ENCODE measurements at regions not wholly inside any gene's neighbourhood (a gene's known extent, or its start where the extent isn't known, plus 50 kb on each side); places are given as distances from the start of the nearest gene placed in this dataset.

DNA sequence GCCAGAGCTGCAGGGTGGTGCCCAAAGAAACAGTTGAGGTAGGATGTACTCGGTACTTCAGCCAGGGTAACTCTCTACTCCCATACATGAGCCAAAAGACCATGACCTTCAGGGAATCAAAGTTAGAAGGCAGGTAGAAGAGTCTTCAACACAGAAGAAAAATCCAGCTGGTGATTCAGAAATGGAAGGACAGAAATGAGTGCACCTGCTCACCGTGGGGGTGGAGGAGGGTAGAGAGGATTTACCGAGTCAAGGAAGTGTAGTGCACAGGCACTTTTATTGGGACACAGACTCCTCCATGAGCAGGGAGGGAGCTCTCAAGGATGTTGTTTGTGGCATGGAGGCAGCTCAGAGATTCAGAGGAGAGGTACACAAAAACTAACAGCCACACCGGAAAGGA, 330.3 kb upstream of the PRDM1 start:
- DNase-seq = no peak

- DNase-seq = no peak
Measured at GRCh38 chr6:105753620-105754211, 332.4 kb upstream of the PRDM1 start.

GRCh38 chr6:105753207-105753606, 332.9 kb upstream of the PRDM1 start:
- no peak for DNase-seq

DNA sequence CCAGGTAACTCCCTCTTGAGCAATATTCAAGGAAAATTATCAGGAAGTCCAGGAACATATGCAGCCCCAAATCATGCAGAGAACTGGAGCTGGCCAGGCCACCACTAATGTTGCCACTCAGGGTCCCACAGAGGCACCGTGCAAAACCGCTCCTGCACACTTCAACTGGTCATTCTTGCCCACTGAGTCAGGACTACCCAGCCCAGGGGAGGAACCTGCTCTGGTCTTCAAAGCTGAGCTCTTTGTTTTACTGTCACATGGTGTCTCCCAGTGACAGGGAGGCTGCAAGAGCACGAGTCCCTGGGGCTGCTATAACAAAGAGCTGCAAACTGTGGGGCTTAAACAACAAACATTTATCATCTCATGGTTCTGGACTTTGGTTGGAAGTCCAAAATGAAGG, 336.0 kb upstream of the PRDM1 start:
- no peak for DNase-seq

- no peak for DNase-seq
Measured at GRCh38 chr6:105748737-105749161, 337.4 kb upstream of the PRDM1 start.

DNA sequence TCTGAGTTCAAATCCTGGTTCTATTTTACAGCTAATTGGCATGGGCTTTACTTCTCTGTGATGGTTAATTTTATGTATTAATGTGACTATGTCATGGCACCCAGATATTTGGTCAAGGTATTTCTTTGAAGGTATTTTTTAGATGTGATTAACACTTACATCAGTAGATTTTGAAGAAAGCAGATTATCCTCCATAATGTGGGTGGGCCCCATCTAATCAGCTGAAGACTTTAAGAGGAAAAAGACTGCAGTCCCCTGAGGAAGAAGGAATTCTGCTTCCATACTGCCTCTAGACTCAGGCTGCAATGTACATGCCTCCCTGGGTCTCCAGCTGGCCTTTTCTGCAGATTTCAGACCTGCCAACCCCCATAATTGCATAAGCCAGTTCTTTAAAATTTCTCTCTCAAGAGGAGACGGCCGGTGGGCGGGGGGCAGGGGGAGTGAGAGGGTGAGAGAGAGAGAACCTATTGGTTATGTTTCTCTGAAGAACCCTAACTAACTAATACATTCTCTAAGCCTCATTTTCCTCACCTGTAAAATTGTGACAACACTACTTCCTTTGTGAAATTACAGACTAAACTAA, 338.2 kb upstream of the PRDM1 start:
- DNase-seq = no peak

- no peak for DNase-seq
Measured at GRCh38 chr6:105746509-105746908, 339.6 kb upstream of the PRDM1 start.

- DNase-seq = no peak
Measured at GRCh38 chr6:105746130-105746505, 340.0 kb upstream of the PRDM1 start.

DNA sequence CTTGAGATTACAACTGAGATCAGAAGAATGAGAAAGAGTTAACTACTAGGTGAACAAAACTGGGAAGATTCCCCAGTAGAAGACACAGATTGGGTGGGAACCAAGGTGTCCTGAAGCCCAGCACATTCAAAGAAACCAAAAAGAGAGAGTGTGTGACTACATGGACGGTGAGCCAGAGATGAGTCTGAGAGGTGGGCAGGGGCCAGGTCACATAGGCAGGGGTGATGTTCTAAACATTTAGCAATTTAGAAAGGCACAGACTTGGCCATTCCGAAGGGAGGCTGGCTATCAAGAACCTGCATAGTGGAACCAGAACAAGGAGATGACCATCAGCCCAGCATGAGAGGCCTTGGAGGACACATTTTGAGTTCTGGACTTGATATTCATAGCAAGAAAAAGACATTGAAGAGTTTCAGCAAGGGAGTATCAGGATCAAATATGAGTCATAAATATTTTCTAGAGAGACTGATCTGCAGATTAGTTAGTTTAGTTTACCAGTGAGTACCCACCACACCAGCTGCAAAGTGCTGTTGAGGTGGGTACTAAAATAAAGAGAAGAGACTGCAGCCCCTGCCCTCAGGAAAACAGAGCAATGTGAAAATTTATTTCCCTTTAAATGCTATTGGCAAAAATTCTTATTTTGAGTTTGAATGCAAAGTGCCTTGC, 340.5 kb upstream of the PRDM1 start:
- DNase-seq = no peak

GRCh38 chr6:105744815-105745214, 341.3 kb upstream of the PRDM1 start:
- DNase-seq = no peak

DNA sequence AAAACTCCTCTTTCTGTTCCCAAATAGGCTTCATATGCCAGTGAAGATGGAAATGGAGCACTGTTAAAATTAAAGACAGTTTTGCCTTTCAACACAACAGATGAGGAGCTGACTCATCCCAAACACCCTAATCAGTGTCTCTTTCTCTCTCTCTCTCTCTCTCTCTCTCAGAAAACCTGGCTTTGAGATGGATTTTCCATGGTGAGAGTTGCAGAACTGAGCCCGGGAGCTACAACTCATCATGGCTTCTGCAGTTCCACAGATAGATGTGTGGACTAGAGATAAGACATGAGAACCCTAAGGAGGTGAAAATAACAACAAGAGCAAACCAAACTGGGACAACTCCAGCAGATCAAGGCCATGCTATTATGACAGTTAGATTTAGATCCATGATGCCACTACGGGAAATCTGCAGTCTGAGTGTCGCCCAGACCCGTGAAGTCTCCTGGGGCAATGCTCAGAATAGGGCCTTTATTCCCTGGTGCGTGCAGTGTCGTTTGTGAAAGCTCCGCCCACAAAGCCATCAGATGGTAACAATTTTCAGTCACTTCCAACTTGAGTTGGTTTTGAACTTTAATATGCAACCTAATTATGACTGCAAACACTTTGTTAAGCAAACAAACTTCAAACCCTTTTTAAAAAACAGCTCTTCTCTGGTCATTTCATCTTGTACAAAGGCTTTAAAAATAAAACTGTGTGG, 338.2 kb upstream of the PREP start:
- DNase-seq = no peak

DNA sequence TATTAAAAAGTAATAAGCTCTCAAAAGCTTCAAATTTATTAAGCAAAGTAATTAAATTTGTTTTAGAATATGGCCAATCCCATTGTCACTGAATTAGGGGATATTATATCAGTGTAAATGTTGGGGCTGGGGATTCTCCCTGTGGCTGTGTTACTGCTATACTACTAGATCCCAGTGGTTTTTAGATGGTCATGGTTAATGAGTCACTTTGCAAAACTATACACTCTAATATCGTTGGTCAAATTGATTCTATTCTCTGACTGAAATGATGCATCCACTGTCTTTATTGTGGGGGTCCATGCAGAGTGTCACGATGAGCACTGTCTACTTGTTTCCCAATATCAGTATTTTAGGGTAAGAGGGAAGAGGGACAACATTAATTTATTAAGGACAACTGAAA, 336.9 kb upstream of the PREP start:
- DNase-seq = no peak

DNA sequence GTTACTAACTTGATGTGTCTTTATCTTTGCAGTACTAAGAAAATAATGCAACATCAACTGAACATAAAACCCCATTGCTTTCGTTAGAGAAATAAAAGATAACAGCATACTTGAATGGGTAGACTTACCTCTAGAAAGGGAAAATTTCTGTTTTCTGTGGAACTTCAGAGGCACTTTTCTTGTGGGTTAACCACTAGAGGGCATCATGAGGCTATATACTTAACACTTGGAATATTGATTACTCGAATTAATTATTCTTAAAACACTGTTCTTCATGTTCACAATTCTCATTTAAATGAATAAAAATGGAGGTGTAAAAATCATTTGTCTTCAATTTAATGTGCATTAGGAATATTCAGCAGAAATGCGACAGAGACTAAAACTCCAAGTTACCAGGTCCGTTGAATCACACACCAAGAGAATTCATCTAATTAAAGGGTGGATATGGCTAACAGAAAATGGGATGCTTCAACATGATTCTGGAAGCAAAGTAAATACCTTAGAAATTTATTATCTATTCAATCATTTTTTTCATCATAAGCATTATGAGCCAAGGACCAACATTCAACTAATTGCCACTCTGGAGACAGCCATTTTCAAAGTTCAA, 330.8 kb upstream of the PREP start:
- peak in 3 of 6 experiments; percentile 3 to 51 (median 31) for DNase-seq

DNA sequence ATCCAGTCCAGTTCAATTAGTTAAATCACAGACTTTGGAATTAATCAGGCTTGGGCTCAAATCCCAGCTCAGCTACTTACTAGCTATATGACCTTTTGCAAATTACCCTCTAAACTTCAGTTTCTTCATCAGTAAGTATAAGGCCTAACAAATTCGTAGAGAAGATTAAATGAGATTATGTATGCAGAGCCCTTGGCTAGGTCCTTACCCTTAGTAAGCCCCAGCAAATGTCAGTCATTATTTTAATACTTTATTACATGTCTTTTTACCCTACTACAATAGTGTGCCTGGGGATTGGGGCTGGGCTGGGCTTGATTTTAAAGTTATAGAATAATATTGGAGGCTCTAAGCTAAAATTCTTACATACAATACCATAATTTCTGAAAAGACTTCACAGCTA, 326.1 kb upstream of the PREP start:
- DNase-seq = no peak

DNA sequence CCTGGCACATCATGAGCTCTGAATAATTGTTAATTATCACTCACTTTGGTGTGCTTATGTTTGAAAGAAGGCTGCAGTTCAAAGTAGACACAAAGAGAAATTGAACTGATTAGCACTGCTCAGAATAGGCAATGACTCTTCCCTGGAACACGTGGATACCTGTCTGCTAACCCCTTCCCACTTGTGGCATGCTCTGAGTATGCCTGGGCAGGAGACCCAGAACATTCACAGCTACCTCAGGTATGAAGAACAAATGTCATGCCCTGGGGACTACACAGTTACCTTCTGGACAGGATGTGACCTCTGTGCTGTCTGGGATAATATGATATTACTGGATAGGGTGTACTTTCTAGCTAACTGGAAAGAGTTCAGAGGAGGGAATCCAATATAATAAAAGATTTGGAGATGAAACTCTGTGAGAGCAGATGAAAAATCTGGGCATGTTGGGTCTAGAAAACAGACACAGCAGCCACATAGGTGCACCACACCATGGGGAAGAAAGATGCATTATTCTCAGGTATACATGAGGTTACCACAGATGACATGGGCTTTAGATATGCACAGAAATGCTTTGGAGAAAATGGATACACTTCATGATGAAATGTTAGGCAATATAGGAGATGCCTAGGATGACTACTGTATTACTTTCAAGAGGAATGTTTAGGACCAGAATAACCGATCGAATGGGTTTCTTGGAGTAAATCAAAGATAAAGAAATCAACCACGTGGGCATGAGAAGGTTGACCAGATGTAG, 324.2 kb upstream of the PREP start:
- DNase-seq = no peak

- DNase-seq = no peak
Measured at GRCh38 chr6:105714846-105715245, 312.0 kb upstream of the PREP start.

DNA sequence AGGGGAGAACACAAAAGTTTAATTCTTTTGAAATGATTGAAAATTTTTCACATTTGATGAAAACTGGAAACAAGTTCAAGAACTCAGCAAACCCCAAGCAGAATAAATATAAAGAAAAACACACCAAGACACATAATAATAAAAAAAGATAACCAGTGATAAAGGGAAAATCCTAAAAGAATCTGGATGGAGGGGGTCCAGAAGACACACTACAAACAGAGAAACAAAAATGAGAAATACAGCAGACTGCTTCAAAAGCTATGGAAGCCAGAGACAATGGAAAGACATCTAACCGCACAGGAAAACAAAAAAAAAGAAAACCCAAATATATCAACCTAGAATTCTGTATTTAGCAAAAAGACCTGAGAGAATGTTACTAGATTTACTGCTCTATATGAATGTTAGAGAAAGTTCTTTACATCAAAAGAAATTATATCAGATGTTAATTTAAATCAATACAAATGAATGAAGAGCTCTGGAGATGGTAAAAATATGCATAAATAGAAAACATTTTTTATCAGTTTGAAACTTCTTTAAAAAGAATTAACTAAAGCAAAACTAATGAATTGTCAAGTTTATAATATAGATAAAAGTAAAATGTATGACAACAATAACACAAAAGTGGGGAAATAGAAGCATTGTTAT, 310.7 kb upstream of the PREP start:
- no peak for DNase-seq

DNA sequence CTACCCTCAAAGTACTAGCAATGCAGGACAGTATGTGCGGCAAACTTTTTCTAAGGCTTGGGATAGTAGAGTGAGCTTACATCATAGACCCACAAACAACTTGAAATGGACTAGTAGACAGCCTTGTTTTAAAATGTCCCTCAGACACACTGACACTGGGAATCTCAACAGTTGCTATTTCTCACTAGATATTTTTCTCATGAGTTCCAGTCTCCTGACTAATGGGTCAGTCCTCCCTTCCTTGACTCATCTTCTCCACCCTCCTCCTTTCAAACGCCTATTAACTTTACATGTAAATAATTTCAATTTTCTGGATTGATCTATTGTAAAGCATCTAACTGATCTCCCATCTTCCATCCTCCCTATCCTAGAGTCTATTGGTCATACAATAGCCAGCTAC, 308.3 kb upstream of the PREP start:
- DNase-seq = no peak

DNA sequence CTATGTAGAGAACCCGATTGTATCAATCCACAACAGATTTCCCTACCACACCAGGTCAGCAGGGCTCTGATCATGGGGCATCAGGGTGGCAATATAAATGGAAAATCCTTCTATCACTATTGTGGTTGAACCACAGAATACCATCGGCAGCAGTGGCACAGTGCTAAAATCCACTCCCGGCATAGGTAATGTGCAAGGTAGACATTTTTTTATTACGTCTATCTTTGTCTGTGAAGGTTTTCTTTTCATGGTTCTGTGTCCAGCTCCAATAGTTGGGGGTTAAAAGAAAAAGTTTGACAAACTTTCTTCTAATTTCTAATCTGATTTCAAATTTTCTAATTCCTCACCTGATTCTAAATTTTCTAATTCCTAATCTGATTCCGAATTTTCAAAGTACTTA, 302.7 kb upstream of the PREP start:
- no peak for DNase-seq

- no peak for DNase-seq
Measured at GRCh38 chr6:105695461-105695860, 292.6 kb upstream of the PREP start.

DNA sequence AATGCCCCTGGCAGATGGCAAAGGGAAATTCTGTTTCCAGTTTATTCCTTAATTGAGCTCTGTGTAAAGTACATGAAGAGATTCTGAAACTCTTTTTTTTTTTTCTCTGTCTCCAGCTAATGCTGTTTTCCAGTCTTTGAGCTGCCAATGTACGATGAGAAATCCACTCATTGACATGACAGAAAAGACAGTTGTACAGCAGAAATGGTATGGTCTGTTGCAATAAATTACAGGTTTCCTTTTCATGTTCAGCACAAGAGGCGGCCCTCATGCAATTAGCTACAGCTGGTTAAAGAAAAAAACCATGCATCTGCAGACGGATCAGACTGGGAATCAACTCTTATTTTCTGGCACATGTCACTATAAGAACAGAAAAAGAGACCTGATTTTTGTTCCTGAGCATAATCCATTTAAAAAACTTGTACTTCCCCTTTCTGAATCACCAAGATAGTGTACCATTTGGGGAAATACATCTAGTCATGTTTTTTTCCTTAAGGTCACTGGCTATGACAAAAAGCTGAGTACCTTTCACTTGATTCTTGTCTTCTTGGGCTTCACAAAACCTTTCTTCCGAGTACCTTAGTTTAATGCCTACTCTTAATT, 289.8 kb upstream of the PREP start:
- no peak for DNase-seq

DNA sequence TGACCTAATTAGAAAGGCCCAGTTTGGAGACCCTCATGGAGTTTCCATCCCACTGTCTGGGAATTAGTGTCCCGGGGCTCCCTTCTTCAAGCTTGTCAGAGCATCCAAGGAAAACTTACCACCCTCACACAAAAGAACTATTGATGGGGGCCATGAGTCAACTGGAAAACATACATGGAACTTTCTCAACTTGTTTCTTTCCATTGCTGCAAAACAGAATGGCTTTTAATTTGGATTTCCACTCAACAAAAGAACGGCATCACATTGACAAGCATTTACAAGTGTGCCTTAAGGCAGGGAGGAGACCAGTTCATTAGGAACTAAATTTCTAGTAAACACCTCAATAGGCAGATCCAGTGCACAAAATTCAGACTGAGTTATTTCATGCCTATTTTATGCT, 289.1 kb upstream of the PREP start:
- DNase-seq = no peak

Measured in stimulated activated naive CD4-positive, alpha-beta T cell (primary cell).